ENCODE measurements at regions not wholly inside any gene's neighbourhood (a gene's known extent, or its start where the extent isn't known, plus 50 kb on each side); places are given as distances from the start of the nearest gene placed in this dataset.

DNA sequence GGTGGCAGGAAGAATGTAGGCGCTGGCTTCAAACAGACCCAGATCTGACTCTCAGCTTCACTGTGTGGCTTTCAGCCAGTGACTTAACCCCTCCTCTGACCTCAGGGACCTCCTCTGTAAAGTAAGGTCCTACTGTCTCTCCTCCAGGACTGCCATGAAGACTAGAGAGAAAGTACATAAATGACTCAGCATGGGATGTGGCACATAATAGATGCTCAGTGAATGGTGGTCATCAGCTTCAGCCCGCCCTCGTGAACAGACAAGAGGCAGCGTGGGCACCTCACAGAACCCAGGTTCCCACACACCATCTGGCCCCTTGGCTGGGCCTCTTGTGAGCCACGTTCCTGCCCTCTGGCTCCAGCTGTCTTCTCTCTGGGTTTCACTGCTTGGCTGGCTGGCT lies 126.0 kb downstream of the SYF2 start:
- TF ChIP-seq, protein P1, sequence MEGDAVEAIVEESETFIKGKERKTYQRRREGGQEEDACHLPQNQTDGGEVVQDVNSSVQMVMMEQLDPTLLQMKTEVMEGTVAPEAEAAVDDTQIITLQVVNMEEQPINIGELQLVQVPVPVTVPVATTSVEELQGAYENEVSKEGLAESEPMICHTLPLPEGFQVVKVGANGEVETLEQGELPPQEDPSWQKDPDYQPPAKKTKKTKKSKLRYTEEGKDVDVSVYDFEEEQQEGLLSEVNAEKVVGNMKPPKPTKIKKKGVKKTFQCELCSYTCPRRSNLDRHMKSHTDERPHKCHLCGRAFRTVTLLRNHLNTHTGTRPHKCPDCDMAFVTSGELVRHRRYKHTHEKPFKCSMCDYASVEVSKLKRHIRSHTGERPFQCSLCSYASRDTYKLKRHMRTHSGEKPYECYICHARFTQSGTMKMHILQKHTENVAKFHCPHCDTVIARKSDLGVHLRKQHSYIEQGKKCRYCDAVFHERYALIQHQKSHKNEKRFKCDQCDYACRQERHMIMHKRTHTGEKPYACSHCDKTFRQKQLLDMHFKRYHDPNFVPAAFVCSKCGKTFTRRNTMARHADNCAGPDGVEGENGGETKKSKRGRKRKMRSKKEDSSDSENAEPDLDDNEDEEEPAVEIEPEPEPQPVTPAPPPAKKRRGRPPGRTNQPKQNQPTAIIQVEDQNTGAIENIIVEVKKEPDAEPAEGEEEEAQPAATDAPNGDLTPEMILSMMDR (IDR thresholded peaks at IDR 0.05), result no peak
- TF ChIP-seq, protein P2, sequence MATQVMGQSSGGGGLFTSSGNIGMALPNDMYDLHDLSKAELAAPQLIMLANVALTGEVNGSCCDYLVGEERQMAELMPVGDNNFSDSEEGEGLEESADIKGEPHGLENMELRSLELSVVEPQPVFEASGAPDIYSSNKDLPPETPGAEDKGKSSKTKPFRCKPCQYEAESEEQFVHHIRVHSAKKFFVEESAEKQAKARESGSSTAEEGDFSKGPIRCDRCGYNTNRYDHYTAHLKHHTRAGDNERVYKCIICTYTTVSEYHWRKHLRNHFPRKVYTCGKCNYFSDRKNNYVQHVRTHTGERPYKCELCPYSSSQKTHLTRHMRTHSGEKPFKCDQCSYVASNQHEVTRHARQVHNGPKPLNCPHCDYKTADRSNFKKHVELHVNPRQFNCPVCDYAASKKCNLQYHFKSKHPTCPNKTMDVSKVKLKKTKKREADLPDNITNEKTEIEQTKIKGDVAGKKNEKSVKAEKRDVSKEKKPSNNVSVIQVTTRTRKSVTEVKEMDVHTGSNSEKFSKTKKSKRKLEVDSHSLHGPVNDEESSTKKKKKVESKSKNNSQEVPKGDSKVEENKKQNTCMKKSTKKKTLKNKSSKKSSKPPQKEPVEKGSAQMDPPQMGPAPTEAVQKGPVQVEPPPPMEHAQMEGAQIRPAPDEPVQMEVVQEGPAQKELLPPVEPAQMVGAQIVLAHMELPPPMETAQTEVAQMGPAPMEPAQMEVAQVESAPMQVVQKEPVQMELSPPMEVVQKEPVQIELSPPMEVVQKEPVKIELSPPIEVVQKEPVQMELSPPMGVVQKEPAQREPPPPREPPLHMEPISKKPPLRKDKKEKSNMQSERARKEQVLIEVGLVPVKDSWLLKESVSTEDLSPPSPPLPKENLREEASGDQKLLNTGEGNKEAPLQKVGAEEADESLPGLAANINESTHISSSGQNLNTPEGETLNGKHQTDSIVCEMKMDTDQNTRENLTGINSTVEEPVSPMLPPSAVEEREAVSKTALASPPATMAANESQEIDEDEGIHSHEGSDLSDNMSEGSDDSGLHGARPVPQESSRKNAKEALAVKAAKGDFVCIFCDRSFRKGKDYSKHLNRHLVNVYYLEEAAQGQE (IDR thresholded peaks at IDR 0.05; ENCODE audit: insufficient read depth in 1 of 2, low read depth in 2 of 2, low read length in 1 of 2), result no peak
